ENCODE measurements at regions not wholly inside any gene's neighbourhood (a gene's known extent, or its start where the extent isn't known, plus 50 kb on each side); places are given as distances from the start of the nearest gene placed in this dataset.

DNA sequence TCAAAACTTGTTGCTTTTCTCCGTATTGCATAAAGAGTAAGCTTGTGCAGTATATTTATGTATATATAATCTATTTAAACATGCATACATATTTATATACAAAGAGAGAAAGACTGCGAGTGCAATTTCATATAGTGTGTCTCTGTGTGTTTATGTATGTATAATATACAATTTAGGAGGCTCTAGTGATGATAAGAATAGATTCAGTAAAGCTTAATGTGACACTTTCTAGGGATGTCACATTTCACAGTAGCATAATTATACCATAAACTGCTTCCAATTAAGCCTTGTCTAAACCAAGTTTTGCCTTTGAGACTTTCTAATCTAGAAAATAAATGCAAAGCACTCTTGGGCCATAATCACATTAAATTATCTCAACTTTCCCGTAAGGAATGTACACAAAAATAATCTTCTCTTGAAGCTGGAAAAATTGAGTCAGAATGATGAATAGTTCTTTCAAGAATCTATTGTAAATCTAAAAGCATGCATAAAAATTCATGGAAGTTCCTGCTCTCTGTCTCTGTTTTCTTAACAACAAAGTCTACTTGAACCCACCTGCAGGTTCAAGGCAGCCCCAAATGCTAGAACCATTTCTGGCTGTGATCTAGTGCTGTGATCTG is 114.1 kb upstream of the NPY2R start:
- DNase-seq (ENCODE audit: low spot score) = no peak

DNA sequence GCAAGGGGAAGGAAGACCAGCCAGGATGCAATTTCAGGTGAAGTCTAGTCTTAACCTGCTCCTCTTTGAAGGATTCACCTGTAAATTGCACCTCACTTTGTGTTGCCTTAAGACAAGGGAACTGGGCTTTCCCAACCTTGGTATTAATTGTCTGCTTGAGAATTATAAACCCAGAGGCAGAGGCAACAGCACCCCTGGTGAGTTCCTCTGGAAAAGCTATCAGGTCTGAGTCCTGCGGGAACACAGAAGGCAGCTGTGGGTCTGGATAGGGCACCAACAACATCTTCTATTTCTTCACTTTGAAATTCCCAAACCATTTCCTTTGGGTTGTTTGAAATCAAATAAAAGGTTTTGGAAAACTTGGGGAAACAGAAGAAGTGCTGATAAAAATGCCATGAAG is 109.2 kb upstream of the NPY2R start:
- DNase-seq (ENCODE audit: low spot score) = no peak

DNA sequence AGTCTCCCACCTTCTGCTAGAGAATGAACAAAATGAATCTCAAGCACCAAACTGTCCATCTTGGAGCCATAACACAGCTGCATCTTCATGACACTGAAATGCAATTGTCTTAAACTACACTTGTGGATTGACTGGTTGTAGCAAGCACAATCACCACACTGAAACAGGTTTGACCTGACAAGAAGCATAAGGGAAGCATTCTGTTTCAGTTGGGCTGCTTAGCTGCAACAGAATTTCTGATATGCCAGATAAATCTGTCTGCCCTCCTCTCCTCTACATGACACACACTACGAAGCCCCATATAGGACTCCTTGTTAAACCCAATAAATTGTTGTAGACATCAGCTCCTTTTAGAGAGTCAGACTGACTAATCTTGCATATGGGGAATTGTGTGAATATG is 101.8 kb upstream of the NPY2R start:
- no peak for DNase-seq (ENCODE audit: low spot score)

DNA sequence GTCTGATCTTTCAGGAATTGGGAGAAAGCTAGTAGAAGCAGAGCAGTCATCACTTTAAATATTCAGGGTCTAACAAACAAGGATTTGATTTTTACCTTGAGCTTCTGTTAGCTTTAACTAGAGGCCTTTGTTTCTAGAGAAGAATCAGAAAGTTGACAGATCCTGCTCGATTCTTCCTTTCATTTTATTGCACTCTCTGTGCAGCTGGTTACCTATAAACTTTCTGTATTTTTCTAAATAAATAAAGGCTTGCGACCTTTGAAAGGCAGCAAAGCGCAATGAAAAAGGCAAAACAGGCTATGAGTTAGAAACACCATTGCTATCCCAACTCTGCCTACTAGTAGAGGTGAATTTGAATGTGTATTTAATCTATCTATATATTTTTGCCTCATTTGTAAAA is 101.4 kb upstream of the NPY2R start:
- DNase-seq (ENCODE audit: low spot score) = no peak

- DNase-seq (ENCODE audit: low spot score) = no peak
These were observed 93.6 kb upstream of the NPY2R start for GRCh38 chr4:155114790-155115189.

DNA sequence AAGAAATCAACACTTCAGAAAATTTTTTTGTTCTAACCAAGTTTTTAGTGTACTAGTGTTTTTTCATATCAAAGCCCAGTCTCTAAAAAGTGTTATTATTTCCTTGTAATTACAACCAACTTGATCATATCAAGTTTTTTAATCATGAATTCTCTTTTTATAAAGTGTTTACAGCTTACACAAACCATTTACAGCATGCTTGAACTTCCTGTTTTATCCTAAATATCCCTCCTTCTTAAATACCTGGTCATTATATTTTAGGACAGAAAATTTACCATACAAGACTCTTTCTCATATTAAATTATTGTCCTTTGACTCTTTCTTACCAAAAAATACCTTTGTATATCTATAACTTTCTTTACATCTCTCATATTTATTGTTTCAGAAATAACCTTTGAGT is 89.4 kb upstream of the NPY2R start:
- DNase-seq (ENCODE audit: low spot score) = no peak

DNA sequence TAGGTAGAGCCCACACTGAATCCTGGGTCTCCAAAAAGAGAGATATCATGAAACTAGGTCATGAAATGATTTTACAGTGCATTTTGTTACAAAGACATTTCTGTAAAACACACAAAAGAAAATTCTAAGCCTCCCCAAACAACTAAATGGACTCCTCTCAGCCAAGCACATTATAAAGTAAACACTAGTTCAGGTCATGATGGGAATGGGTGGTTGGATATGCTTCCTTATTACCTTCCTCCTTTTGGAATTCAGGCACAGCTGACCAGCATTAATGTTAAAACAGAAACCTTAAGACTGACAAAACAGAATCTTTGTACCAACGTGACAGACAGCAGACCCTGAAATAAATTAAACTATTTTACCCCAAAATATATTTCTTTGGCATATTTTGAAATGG is 87.9 kb upstream of the NPY2R start:
- no peak for DNase-seq (ENCODE audit: low spot score)

GRCh38 chr4:155122382-155122781 is 86.1 kb upstream of the NPY2R start:
- DNase-seq (ENCODE audit: low spot score) = no peak

GRCh38 chr4:155134136-155134535 is 74.3 kb upstream of the NPY2R start:
- DNase-seq (ENCODE audit: low spot score) = no peak

- no peak for DNase-seq (ENCODE audit: low spot score)
These were observed 67.5 kb upstream of the NPY2R start for GRCh38 chr4:155140889-155141288.

DNA sequence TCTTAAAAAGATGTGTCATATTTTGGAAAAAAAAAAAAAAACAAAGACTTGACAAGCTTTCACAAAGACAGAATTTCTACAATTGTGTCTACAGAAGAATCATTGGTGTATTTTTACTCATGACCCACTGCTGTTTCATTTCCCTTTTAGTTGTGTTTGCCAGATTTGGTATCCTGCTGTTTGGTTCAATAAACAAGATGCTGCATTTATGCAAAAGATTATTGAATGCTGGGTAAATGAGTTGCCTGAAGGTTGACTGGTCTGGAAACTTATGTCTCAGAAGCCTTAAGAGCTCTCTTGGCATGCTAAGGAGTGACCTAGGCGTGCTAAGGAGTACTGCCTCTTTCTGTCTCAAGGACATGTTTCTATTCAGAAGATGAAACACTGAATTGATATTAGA is 64.9 kb upstream of the NPY2R start:
- DNase-seq (ENCODE audit: low spot score) = no peak

All from H4 (cell line).